ENCODE measurements at regions not wholly inside any gene's neighbourhood (a gene's known extent, or its start where the extent isn't known, plus 50 kb on each side); places are given as distances from the start of the nearest gene placed in this dataset.
"Not testable (repeated sequence)": the region's sequence is repeated elsewhere in the genome, so short reads cannot be mapped to it uniquely, and the experiment has no call there.

- Histone ChIP-seq H3K4me3 (no peak overlapping the region), H3K27me3 (no peaks in the 10 kb centered on the region), H3K36me3 (no peaks in the 10 kb centered on the region), H3K27ac (no peak overlapping the region), H3K9me3 (replicated peaks) (0 out of 2 replicates have a peak, but pooled peaks cover 7% of the 10 kb centered on the region), H3K4me1 (peaks cover 7% of the 10 kb centered on the region)
- DNase-seq, result no peak
Measured at GRCh38 chr4:78706302-78706701, 69.8 kb upstream of the BMP2K start.

- Histone ChIP-seq H3K27me3 (no peaks in the 10 kb centered on the region), H3K27ac (no peak overlapping the region), H3K4me3 (no peak overlapping the region), H3K4me1 (peaks cover 7% of the 10 kb centered on the region), H3K9me3 (replicated peaks) (0 out of 2 replicates have a peak, but pooled peaks cover 7% of the 10 kb centered on the region), H3K36me3 (no peaks in the 10 kb centered on the region)
- DNase-seq, result no peak
Measured at GRCh38 chr4:78707268-78707667, 68.9 kb upstream of the BMP2K start.

- H3K4me1 ChIP-seq, result peaks cover 7% of the 10 kb centered on the region
- H3K36me3 ChIP-seq, result no peaks in the 10 kb centered on the region
- no peak overlapping the region for H3K4me3 ChIP-seq
- no peak for DNase-seq
- H3K27ac ChIP-seq, result no peak overlapping the region
- 0 out of 2 replicates have a peak, but pooled peaks cover 7% of the 10 kb centered on the region for H3K9me3 ChIP-seq (replicated peaks)
- no peaks in the 10 kb centered on the region for H3K27me3 ChIP-seq
Measured at GRCh38 chr4:78707793-78708192, 68.4 kb upstream of the BMP2K start.

GRCh38 chr4:78710536-78710935 lies 65.6 kb upstream of the BMP2K start:
- no peak for DNase-seq
- Histone ChIP-seq H3K9me3 (replicated peaks) (0 out of 2 replicates have a peak, but pooled peaks cover 3% of the 10 kb centered on the region), H3K27ac (no peak overlapping the region), H3K4me1 (peaks cover 6% of the 10 kb centered on the region), H3K4me3 (no peak overlapping the region), H3K36me3 (no peaks in the 10 kb centered on the region), H3K27me3 (no peaks in the 10 kb centered on the region)

GRCh38 chr4:78711676-78712075 lies 64.5 kb upstream of the BMP2K start:
- Histone ChIP-seq H3K9me3 (replicated peaks) (0 out of 2 replicates have a peak, but pooled peaks cover 3% of the 10 kb centered on the region), H3K27ac (no peak overlapping the region), H3K27me3 (no peaks in the 10 kb centered on the region), H3K4me1 (no peaks in the 10 kb centered on the region), H3K4me3 (no peak overlapping the region), H3K36me3 (no peaks in the 10 kb centered on the region)
- no peak for DNase-seq

GRCh38 chr4:78714598-78714997 lies 61.6 kb upstream of the BMP2K start:
- not testable (repeated sequence) for H3K9me3 ChIP-seq (replicated peaks); DNase-seq; H3K4me3 ChIP-seq; H3K4me1 ChIP-seq; H3K36me3 ChIP-seq; H3K27me3 ChIP-seq; H3K27ac ChIP-seq

GRCh38 chr4:78715372-78715771 lies 60.8 kb upstream of the BMP2K start:
- not testable (repeated sequence) for H3K9me3 ChIP-seq (replicated peaks); H3K27ac ChIP-seq; H3K4me3 ChIP-seq; H3K36me3 ChIP-seq; DNase-seq; H3K4me1 ChIP-seq; H3K27me3 ChIP-seq

GRCh38 chr4:78717712-78718111 lies 58.4 kb upstream of the BMP2K start:
- not testable (repeated sequence) for H3K27ac ChIP-seq; H3K4me3 ChIP-seq; H3K36me3 ChIP-seq; DNase-seq; H3K27me3 ChIP-seq; H3K9me3 ChIP-seq (replicated peaks); H3K4me1 ChIP-seq

- H3K36me3 ChIP-seq, result no peaks in the 10 kb centered on the region
- no peaks in the 10 kb centered on the region for H3K27me3 ChIP-seq
- H3K27ac ChIP-seq, result no peak overlapping the region
- no peaks in the 10 kb centered on the region for H3K4me1 ChIP-seq
- no peak overlapping the region for H3K4me3 ChIP-seq
- DNase-seq, result no peak
- no peaks in the 10 kb centered on the region; the same call in 1 of the 2 replicates for H3K9me3 ChIP-seq (replicated peaks)
Measured at GRCh38 chr4:78720204-78720603, 55.9 kb upstream of the BMP2K start.

- Histone ChIP-seq H3K27ac (no peak overlapping the region), H3K9me3 (replicated peaks) (no peaks in the 10 kb centered on the region; the same call in 1 of the 2 replicates), H3K4me3 (no peak overlapping the region), H3K36me3 (no peaks in the 10 kb centered on the region), H3K27me3 (no peaks in the 10 kb centered on the region), H3K4me1 (no peaks in the 10 kb centered on the region)
- no peak for DNase-seq
Measured at GRCh38 chr4:78720994-78721677, 55.0 kb upstream of the BMP2K start.

GRCh38 chr4:78721747-78722146 lies 54.4 kb upstream of the BMP2K start:
- no peaks in the 10 kb centered on the region; the same call in 1 of the 2 replicates for H3K9me3 ChIP-seq (replicated peaks)
- DNase-seq, result no peak
- no peak overlapping the region for H3K27ac ChIP-seq
- no peaks in the 10 kb centered on the region for H3K27me3 ChIP-seq
- H3K4me1 ChIP-seq, result no peaks in the 10 kb centered on the region
- H3K36me3 ChIP-seq, result no peaks in the 10 kb centered on the region
- no peak overlapping the region for H3K4me3 ChIP-seq

- DNase-seq, result no peak
- Histone ChIP-seq H3K4me1 (no peaks in the 10 kb centered on the region), H3K36me3 (no peaks in the 10 kb centered on the region), H3K27me3 (no peaks in the 10 kb centered on the region), H3K4me3 (no peak overlapping the region), H3K9me3 (replicated peaks) (no peaks in the 10 kb centered on the region; the same call in 1 of the 2 replicates), H3K27ac (no peak overlapping the region)
Measured at GRCh38 chr4:78722320-78722719, 53.8 kb upstream of the BMP2K start.

- Histone ChIP-seq H3K36me3 (no peaks in the 10 kb centered on the region), H3K4me1 (no peaks in the 10 kb centered on the region), H3K27ac (no peak overlapping the region), H3K4me3 (no peak overlapping the region), H3K9me3 (replicated peaks) (no peaks in the 10 kb centered on the region; the same call in 1 of the 2 replicates), H3K27me3 (no peaks in the 10 kb centered on the region)
- no peak for DNase-seq
Measured at GRCh38 chr4:78722878-78723277, 53.3 kb upstream of the BMP2K start.
